Sigmoid colon (tissue), 6 donors: ENCODE measurements at regions not wholly inside any gene's neighbourhood (a gene's known extent, or its start where the extent isn't known, plus 50 kb on each side); places are given as distances from the start of the nearest gene placed in this dataset.

ENCODE experiments used
- DNase-seq: peaks from one replicate; pipeline ENCODE4 v3.0.0-alpha.2; 2019
- H3K27ac ChIP-seq, 4 donors: fragments of 200-600 bp; sonication (generic); one replicate each; pipeline ENCODE4 v1.5.1; 2016 to 2019; ENCODE audit warnings: mild to moderate bottlenecking in 1 of 4
- H3K27me3 ChIP-seq, 3 donors: fragments of 200-600 bp; sonication (generic); one replicate each; pipeline ENCODE4 v1.5.1; 2019; ENCODE audit warnings: mild to moderate bottlenecking in 1 of 3
- H3K36me3 ChIP-seq, 4 donors: fragments of 200-600 bp; sonication (generic); one replicate each; pipeline ENCODE4 v1.5.1; 2016 to 2019
- H3K4me1 ChIP-seq, 4 donors: fragments of 200-600 bp; sonication (generic); one replicate each; pipeline ENCODE4 v1.5.1; 2017 to 2019
- H3K4me3 ChIP-seq, 4 donors: fragments of 200-600 bp; sonication (generic); one replicate each; pipeline ENCODE4 v1.5.1; 2017 to 2019; ENCODE audit warnings: mild to moderate bottlenecking in 2 of 4, moderate library complexity in 1 of 4
- H3K9me3 ChIP-seq, 4 donors: fragments of 200-600 bp in 3 of 4; sonication (generic) in 3 of 4; one replicate each; pipeline versions ENCODE4 v1.5.1 to v1.6.1; 2013 to 2019
- CTCF ChIP-seq, 4 experiments: fragments of 450-650 bp in 3 of 4; fragments of 200-600 bp in 1 of 4; IDR thresholded peaks; one replicate each; pipeline ENCODE4 v1.5.1; 2016 to 2019; ENCODE audit warnings: antibody characterized with exemption in 4 of 4, mild to moderate bottlenecking in 3 of 4, moderate library complexity in 2 of 4
- EP300 ChIP-seq, 4 donors: sonication (generic); formaldehyde crosslinking; IDR thresholded peaks; one replicate each; pipeline ENCODE4 v1.6.1; 2017; ENCODE audit warnings: antibody characterized with exemption in 4 of 4
- POLR2A ChIP-seq, 2 donors: fragments of 450-650 bp; IDR thresholded peaks; one replicate each; pipeline ENCODE4 v1.6.1; 2016; ENCODE audit warnings: antibody characterized with exemption in 2 of 2, mild to moderate bottlenecking in 2 of 2, moderate library complexity in 2 of 2
- POLR2AphosphoS5 ChIP-seq, 4 donors: sonication (generic); formaldehyde crosslinking; IDR thresholded peaks; one replicate each; pipeline ENCODE4 v1.6.1; 2017; ENCODE audit warnings: antibody characterized with exemption in 4 of 4
- WGBS, 2 donors: extraction: QIAGEN DNeasy Blood & Tissue Kit; methylation state at CpG; one replicate each; pipeline ENCODE4 v1.1.7; 2013; 5-methylcytosine and 5-hydroxymethylcytosine counted together
- intact Hi-C: fragments of 100-400 bp; cut with DNase I; formaldehyde crosslinking; loops from one replicate; pipeline ENCODE4 v1.15.1; 2023
- donor health status: healthy with polysubstance abuse.
- donor health status: healthy.

GRCh38 chr17:70552982-70553334 is 383.6 kb downstream of the KCNJ2 start:
- H3K4me1 ChIP-seq, result no peaks in the 10 kb centered on the region

GRCh38 chr17:70555723-70556122 is 386.4 kb downstream of the KCNJ2 start:
- H3K27ac ChIP-seq, result no peak overlapping the region
- peaks cover 0 to 3% (median 0%) of the 10 kb centered on the region in 3 donors for H3K27me3 ChIP-seq
- DNase-seq, result no peak
- intact Hi-C loops, result no loop called here
- no peak overlapping the region for H3K4me3 ChIP-seq
- H3K9me3 ChIP-seq, result no peaks in the 10 kb centered on the region
- TF ChIP-seq POLR2A (IDR thresholded peaks at IDR 0.05) (no peak), EP300 (IDR thresholded peaks at IDR 0.05) (no peak), POLR2AphosphoS5 (IDR thresholded peaks at IDR 0.05) (no peak), CTCF (IDR thresholded peaks at IDR 0.05) (no peak)
- H3K4me1 ChIP-seq, result no peaks in the 10 kb centered on the region
- no peaks in the 10 kb centered on the region for H3K36me3 ChIP-seq

More at GRCh38 chr17:70552982-70553334, 383.6 kb downstream of the KCNJ2 start:
- H3K36me3 ChIP-seq, result no peaks in the 10 kb centered on the region
- DNase-seq, result no peak
- H3K4me3 ChIP-seq, result no peak overlapping the region
- TF ChIP-seq POLR2A (IDR thresholded peaks at IDR 0.05), result no peak
- TF ChIP-seq POLR2AphosphoS5 (IDR thresholded peaks at IDR 0.05), result no peak
- no peak for TF ChIP-seq CTCF (IDR thresholded peaks at IDR 0.05)
- no peak for TF ChIP-seq EP300 (IDR thresholded peaks at IDR 0.05)
- H3K27me3 ChIP-seq, result peaks cover 0 to 3% (median 0%) of the 10 kb centered on the region in 3 donors
- intact Hi-C loops, result loop anchor here (5.0 kb wide), 4 partner anchors 381 to 1026 kb away; no protein-coding TSS in a partner anchor
- no peaks in the 10 kb centered on the region for H3K9me3 ChIP-seq
- no peak overlapping the region for H3K27ac ChIP-seq

GRCh38 chr17:70558821-70559220 is 389.5 kb downstream of the KCNJ2 start:
- Histone ChIP-seq H3K27ac (no peak overlapping the region), H3K4me3 (no peak overlapping the region), H3K27me3 (peaks cover 0 to 3% (median 0%) of the 10 kb centered on the region in 3 donors), H3K9me3 (no peaks in the 10 kb centered on the region), H3K4me1 (peaks cover 0 to 3% (median 0%) of the 10 kb centered on the region in 4 donors), H3K36me3 (no peaks in the 10 kb centered on the region)
- intact Hi-C loops, result no loop called here
- DNase-seq, result no peak
- TF ChIP-seq CTCF (IDR thresholded peaks at IDR 0.05) (no peak), POLR2AphosphoS5 (IDR thresholded peaks at IDR 0.05) (no peak), POLR2A (IDR thresholded peaks at IDR 0.05) (no peak), EP300 (IDR thresholded peaks at IDR 0.05) (no peak)
- 46 to 78% methylated on average over 3 of the region's 3 CpGs for WGBS, 2 donors

GRCh38 chr17:70560471-70560870 is 391.1 kb downstream of the KCNJ2 start:
- intact Hi-C loops, result no loop called here
- H3K4me1 ChIP-seq, result peaks cover 0 to 3% (median 0%) of the 10 kb centered on the region in 4 donors
- no peak overlapping the region for H3K27ac ChIP-seq
- WGBS, 2 donors, result 87 to 91% methylated on average over 1 of the region's 1 CpG
- H3K9me3 ChIP-seq, result no peaks in the 10 kb centered on the region
- DNase-seq, result no peak
- H3K27me3 ChIP-seq, result no peaks in the 10 kb centered on the region
- no peak overlapping the region for H3K4me3 ChIP-seq
- TF ChIP-seq EP300 (IDR thresholded peaks at IDR 0.05) (no peak), CTCF (IDR thresholded peaks at IDR 0.05) (no peak), POLR2AphosphoS5 (IDR thresholded peaks at IDR 0.05) (no peak), POLR2A (IDR thresholded peaks at IDR 0.05) (no peak)
- no peaks in the 10 kb centered on the region for H3K36me3 ChIP-seq

- H3K27me3 ChIP-seq, result no peaks in the 10 kb centered on the region
- H3K27ac ChIP-seq, result no peak overlapping the region
- no peak overlapping the region for H3K4me3 ChIP-seq
- intact Hi-C loops, result no loop called here
- no peak for DNase-seq
- no peak for TF ChIP-seq POLR2A (IDR thresholded peaks at IDR 0.05)
- no peak for TF ChIP-seq EP300 (IDR thresholded peaks at IDR 0.05)
- TF ChIP-seq POLR2AphosphoS5 (IDR thresholded peaks at IDR 0.05), result no peak
- no peak for TF ChIP-seq CTCF (IDR thresholded peaks at IDR 0.05)
- 90 to 95% methylated on average over 1 of the region's 1 CpG for WGBS, 2 donors
- H3K4me1 ChIP-seq, result peaks cover 0 to 3% (median 0%) of the 10 kb centered on the region in 4 donors
- H3K9me3 ChIP-seq, result no peaks in the 10 kb centered on the region
- no peaks in the 10 kb centered on the region for H3K36me3 ChIP-seq
Measured at GRCh38 chr17:70562137-70562536, 392.8 kb downstream of the KCNJ2 start.
